BE2C (cell line): ENCODE measurements at regions not wholly inside any gene's neighbourhood (a gene's known extent, or its start where the extent isn't known, plus 50 kb on each side); places are given as distances from the start of the nearest gene placed in this dataset.

Experiments used
- DNase-seq: peaks from one replicate; pipeline ENCODE4 v3.0.0-alpha.2; 2020
- H3K27me3 ChIP-seq: fragments of 250-450 bp; sonication (Bioruptor Pico); 2 replicates; pipeline ENCODE4 v1.5.1; 2020; ENCODE audit warnings: mild to moderate bottlenecking
- H3K36me3 ChIP-seq: fragments of 250-450 bp; sonication (Bioruptor Pico); 2 replicates; pipeline ENCODE4 v1.5.1; 2020; ENCODE audit warnings: mild to moderate bottlenecking
- H3K4me1 ChIP-seq: fragments of 250-450 bp; sonication (Bioruptor Pico); 2 replicates; pipeline ENCODE4 v1.5.1; 2020
- H3K4me3 ChIP-seq: 2 replicates; pipeline ENCODE4 v1.5.1; 2011; ENCODE audit warnings: low read depth, low read length
- H3K9me3 ChIP-seq: fragments of 250-450 bp; sonication (Bioruptor Pico); 2 replicates; pipeline ENCODE4 v1.5.1; 2020
- TF ChIP-seq, protein P1 (sequence below): IDR thresholded peaks from 2 replicates; pipeline ENCODE4 v1.5.1; 2012; ENCODE audit warnings: mild to moderate bottlenecking, low read depth, low read length

DNA sequence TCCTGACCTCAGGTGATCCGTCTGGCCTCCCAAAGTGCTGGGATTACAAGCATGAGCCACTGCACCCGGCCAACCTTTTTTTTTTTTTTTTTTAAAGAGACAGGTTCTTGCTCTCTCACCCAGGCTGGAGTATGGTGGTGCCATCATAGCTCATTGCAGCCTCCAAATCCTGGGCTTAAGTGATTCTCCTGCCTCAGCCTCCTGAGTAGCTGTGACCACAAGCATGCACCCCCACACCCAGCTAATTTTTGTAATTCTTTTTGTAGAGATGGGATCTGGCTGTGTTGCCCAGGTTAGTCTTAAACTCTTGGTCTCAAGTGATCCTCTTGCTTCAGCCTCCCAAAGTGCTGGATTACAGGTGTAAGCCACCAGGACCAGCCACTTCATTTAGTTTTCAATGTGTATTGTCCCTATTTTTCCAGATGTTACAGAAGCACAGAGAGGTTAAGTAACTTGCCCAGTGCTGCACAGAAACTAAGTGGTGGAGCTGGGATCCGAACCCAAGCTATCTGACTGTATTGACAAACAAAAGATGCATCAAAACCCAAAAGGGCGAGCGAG is 55.6 kb upstream of the GRK3 start:
- no peak overlapping the region for H3K4me3 ChIP-seq
- H3K9me3 ChIP-seq, result no peaks in the 10 kb centered on the region
- H3K36me3 ChIP-seq, result peaks cover 18% of the 10 kb centered on the region
- no peaks in the 10 kb centered on the region for H3K27me3 ChIP-seq
- no peaks in the 10 kb centered on the region for H3K4me1 ChIP-seq
- no peak for DNase-seq
- TF ChIP-seq, protein P1, sequence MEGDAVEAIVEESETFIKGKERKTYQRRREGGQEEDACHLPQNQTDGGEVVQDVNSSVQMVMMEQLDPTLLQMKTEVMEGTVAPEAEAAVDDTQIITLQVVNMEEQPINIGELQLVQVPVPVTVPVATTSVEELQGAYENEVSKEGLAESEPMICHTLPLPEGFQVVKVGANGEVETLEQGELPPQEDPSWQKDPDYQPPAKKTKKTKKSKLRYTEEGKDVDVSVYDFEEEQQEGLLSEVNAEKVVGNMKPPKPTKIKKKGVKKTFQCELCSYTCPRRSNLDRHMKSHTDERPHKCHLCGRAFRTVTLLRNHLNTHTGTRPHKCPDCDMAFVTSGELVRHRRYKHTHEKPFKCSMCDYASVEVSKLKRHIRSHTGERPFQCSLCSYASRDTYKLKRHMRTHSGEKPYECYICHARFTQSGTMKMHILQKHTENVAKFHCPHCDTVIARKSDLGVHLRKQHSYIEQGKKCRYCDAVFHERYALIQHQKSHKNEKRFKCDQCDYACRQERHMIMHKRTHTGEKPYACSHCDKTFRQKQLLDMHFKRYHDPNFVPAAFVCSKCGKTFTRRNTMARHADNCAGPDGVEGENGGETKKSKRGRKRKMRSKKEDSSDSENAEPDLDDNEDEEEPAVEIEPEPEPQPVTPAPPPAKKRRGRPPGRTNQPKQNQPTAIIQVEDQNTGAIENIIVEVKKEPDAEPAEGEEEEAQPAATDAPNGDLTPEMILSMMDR, result no peak

DNA sequence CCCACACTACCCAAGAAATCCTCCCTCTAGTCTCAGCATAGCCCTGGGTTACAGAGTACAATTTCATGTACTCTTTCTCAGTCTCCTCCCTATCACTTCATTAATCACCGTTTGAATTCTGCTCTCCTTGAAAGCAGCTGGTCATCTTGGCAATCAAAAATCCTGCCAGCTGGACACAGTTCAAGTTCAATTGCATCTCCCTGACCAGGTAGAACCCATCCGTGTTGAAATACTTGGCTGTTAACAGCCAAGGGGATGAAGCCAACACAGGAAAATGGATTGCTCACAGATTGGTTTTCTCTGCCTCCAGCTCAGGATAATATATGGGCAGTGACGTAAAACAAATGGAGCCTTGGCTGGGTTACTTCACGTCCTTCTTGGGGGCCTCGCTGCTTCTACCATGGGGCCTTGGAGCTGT is 55.1 kb upstream of the GRK3 start:
- H3K27me3 ChIP-seq, result no peaks in the 10 kb centered on the region
- TF ChIP-seq, protein P1, result no peak
- H3K4me1 ChIP-seq, result no peaks in the 10 kb centered on the region
- no peak for DNase-seq
- H3K36me3 ChIP-seq, result peaks cover 18% of the 10 kb centered on the region
- H3K9me3 ChIP-seq, result no peaks in the 10 kb centered on the region
- no peak overlapping the region for H3K4me3 ChIP-seq

- H3K4me1 ChIP-seq, result peaks cover 3% of the 10 kb centered on the region; the same call in 1 of the 2 replicates
- H3K9me3 ChIP-seq, result no peaks in the 10 kb centered on the region
- TF ChIP-seq, protein P1, result no peak
- no peak overlapping the region for H3K4me3 ChIP-seq
- H3K27me3 ChIP-seq, result no peaks in the 10 kb centered on the region
- peaks cover 18% of the 10 kb centered on the region for H3K36me3 ChIP-seq
- no peak for DNase-seq
These were observed 53.6 kb upstream of the GRK3 start for GRCh38 chr22:25510876-25511275.

GRCh38 chr22:25511725-25512124 is 52.8 kb upstream of the GRK3 start:
- Histone ChIP-seq H3K36me3 (peaks cover 18% of the 10 kb centered on the region), H3K9me3 (no peaks in the 10 kb centered on the region), H3K4me3 (no peak overlapping the region), H3K27me3 (no peaks in the 10 kb centered on the region), H3K4me1 (peaks cover 3% of the 10 kb centered on the region; the same call in 1 of the 2 replicates)
- DNase-seq, result no peak
- TF ChIP-seq, protein P1, result no peak

- TF ChIP-seq, protein P1, result no peak
- Histone ChIP-seq H3K4me1 (peaks cover 3% of the 10 kb centered on the region; the same call in 1 of the 2 replicates), H3K4me3 (no peak overlapping the region), H3K9me3 (no peaks in the 10 kb centered on the region), H3K36me3 (peaks cover 15% of the 10 kb centered on the region), H3K27me3 (no peaks in the 10 kb centered on the region)
- DNase-seq, result no peak
These were observed 49.9 kb upstream of the GRK3 start for GRCh38 chr22:25514436-25515180.
